B cell (primary cell): ENCODE measurements at regions not wholly inside any gene's neighbourhood (a gene's known extent, or its start where the extent isn't known, plus 50 kb on each side); places are given as distances from the start of the nearest gene placed in this dataset.

Source experiments
- ATAC-seq: fragments of 200-7000 bp; cut with Tn5 transposase; one replicate; pipeline ENCODE4 v1.10.0; 2021; ENCODE audit warnings: low read depth, mild to moderate bottlenecking, moderate number of reproducible peaks, moderate library complexity
- CTCF ChIA-PET: fragments of 350-600 bp; sonication (Branson Sonifier 250); formaldehyde crosslinking; loops from one replicate; lab custom pipeline; 2021; ENCODE audit warnings: antibody characterized with exemption, inconsistent platforms; lab: Charles Lee
- POLR2A ChIA-PET: fragments of 350-600 bp; sonication (Branson Sonifier 250); formaldehyde crosslinking; loops from one replicate; lab custom pipeline; 2021; ENCODE audit warnings: antibody characterized with exemption; lab: Charles Lee
- DNase-seq: peaks from one replicate; pipeline ENCODE4 v3.0.0; 2013
- H2AFZ ChIP-seq: 2 replicates; pipeline ENCODE4 v1.6.1; 2012; ENCODE audit warnings: mild to moderate bottlenecking, low read depth, low read length; ENCODE audit not compliant: insufficient read depth, poor library complexity, severe bottlenecking
- H3K27ac ChIP-seq, 2 donors: 1 replicate in 1 of 2; 2 replicates in 1 of 2; pipeline ENCODE4 v1.5.1; 2012 to 2013; ENCODE audit warnings: low read length in 2 of 2, mild to moderate bottlenecking in 2 of 2, moderate library complexity in 1 of 2
- H3K27me3 ChIP-seq, 4 experiments: fragments of 200-600 bp in 1 of 4; sonication (generic) in 1 of 4; replicated peaks in 1 of 4; 1 replicate in 2 of 4; 2 replicates in 2 of 4; pipeline versions ENCODE4 v1.6.1 to v1.7.0; 2013 to 2016; ENCODE audit warnings: low read length in 3 of 4, mild to moderate bottlenecking in 2 of 4, mixed read lengths in 1 of 4, moderate library complexity in 1 of 4; ENCODE audit not compliant: insufficient read depth in 4 of 4, control insufficient read depth in 3 of 4; ENCODE audit errors: control extremely low read depth in 1 of 4
- H3K36me3 ChIP-seq, 2 experiments: replicated peaks in 1 of 2; 1 replicate in 1 of 2; 2 replicates in 1 of 2; pipeline versions ENCODE4 v1.6.1 to v1.7.1; 2013; ENCODE audit warnings: low read length in 1 of 2; ENCODE audit not compliant: insufficient read depth in 2 of 2, control insufficient read depth in 1 of 2; ENCODE audit errors: control extremely low read depth in 1 of 2, extremely low read depth in 1 of 2
- H3K4me1 ChIP-seq, 2 donors: fragments of 200-600 bp in 1 of 2; sonication (generic) in 1 of 2; 1 replicate in 1 of 2; 2 replicates in 1 of 2; pipeline versions ENCODE4 v1.5.1 to v1.6.1; 2013 to 2017; ENCODE audit warnings: low read length in 2 of 2; ENCODE audit not compliant: control insufficient read depth in 2 of 2, insufficient read depth in 2 of 2
- H3K4me2 ChIP-seq: replicated peaks from 2 replicates; pipeline ENCODE3; 2012; ENCODE audit warnings: mild to moderate bottlenecking, low read depth, low read length; ENCODE audit not compliant: poor library complexity, severe bottlenecking
- H3K4me3 ChIP-seq, 5 experiments: fragments of 200-600 bp in 1 of 5; sonication (generic) in 1 of 5; 1 replicate in 3 of 5; 2 replicates in 2 of 5; pipeline versions ENCODE4 v1.5.1 to v1.7.0; 2011 to 2016; ENCODE audit warnings: low read length in 4 of 5, mild to moderate bottlenecking in 4 of 5, low read depth in 2 of 5, control low read depth in 1 of 5, moderate library complexity in 1 of 5; ENCODE audit not compliant: insufficient read depth in 1 of 5; ENCODE audit errors: control extremely low read depth in 1 of 5, extremely low read depth in 1 of 5
- H3K79me2 ChIP-seq: fragments of 200-600 bp; sonication (generic); one replicate; pipeline ENCODE4 v1.6.0; 2016; ENCODE audit warnings: low read length; ENCODE audit not compliant: control insufficient read depth, insufficient read depth
- H3K9ac ChIP-seq: fragments of 200-600 bp; sonication (generic); 2 replicates; pipeline ENCODE4 v1.6.1; 2017; ENCODE audit warnings: mild to moderate bottlenecking, low read length, moderate library complexity
- H3K9me3 ChIP-seq, 3 donors: one replicate each; pipeline versions ENCODE4 v1.6.1 to v1.7.1; 2013; ENCODE audit warnings: low read length in 2 of 3; ENCODE audit not compliant: control insufficient read depth in 2 of 3, insufficient read depth in 1 of 3; ENCODE audit errors: control extremely low read depth in 1 of 3
- H4K20me1 ChIP-seq: 2 replicates; pipeline ENCODE4 v1.6.0; 2012; ENCODE audit warnings: mild to moderate bottlenecking, low read length; ENCODE audit not compliant: insufficient read depth, control insufficient read depth, poor library complexity, severe bottlenecking
- H3K27ac Mint-ChIP-seq: one replicate; pipeline ENCODE4 v1.8.0; 2021; ENCODE audit warnings: mixed read lengths
- H3K27me3 Mint-ChIP-seq: one replicate; pipeline ENCODE4 v1.8.0; 2021; ENCODE audit warnings: mixed read lengths
- H3K4me1 Mint-ChIP-seq: one replicate; pipeline ENCODE4 v1.8.0; 2021; ENCODE audit warnings: mixed read lengths
- H3K4me3 Mint-ChIP-seq: one replicate; pipeline ENCODE4 v1.8.0; 2021; ENCODE audit warnings: mixed read lengths
- H3K9me3 Mint-ChIP-seq: one replicate; pipeline ENCODE4 v1.8.0; 2022; ENCODE audit warnings: mixed read lengths; ENCODE audit not compliant: insufficient read depth
- EZH2 ChIP-seq: IDR thresholded peaks from 2 replicates; pipeline ENCODE4 v1.6.1; 2012; ENCODE audit warnings: borderline replicate concordance, low read depth, mild to moderate bottlenecking, moderate library complexity, low read length; ENCODE audit not compliant: insufficient read depth, poor library complexity, severe bottlenecking
- WGBS: methylation state at CpG from one replicate; pipeline ENCODE4 v1.1.5; 2013; ENCODE audit warnings: missing lambda C conversion rate; ENCODE audit not compliant: insufficient coverage; 5-methylcytosine and 5-hydroxymethylcytosine counted together
- intact Hi-C: fragments of 100-400 bp; cut with micrococcal nuclease; formaldehyde crosslinking; loops from one replicate; pipeline ENCODE4 v1.10.0; 2022
- TF ChIP-seq, protein P1 (sequence below): fragments of 200-600 bp; IDR thresholded peaks from one replicate; pipeline ENCODE4 v1.8.0; 2022; ENCODE audit warnings: antibody characterized with exemption, mild to moderate bottlenecking

DNA sequence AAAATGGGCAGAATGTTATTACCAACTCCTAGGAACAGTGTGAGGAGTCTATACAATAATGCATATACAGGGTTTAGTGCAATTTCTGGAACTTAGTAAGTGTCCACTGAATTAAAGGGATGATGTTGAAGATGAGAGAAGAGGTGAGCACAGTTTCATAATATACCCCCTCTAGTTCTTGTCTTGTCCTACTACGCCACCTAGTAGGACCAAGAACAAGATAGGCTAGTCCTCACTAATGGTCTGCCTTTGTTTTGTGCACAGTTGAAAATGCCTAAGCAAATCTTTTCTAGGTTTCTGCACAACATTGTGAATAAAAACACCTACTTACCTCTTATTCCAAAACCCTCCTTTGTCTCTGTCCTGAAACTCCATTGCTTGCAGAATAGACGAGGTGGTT, 670.2 kb downstream of the CDH8 start:
- Mint-ChIP-seq H3K4me1 (no peaks in the 10 kb centered on the region), H3K27me3 (no peaks in the 10 kb centered on the region), H3K27ac (no peak overlapping the region), H3K9me3 (peaks cover 7% of the 10 kb centered on the region), H3K4me3 (no peak overlapping the region)
- no peak for TF ChIP-seq EZH2
- TF ChIP-seq, protein P1, sequence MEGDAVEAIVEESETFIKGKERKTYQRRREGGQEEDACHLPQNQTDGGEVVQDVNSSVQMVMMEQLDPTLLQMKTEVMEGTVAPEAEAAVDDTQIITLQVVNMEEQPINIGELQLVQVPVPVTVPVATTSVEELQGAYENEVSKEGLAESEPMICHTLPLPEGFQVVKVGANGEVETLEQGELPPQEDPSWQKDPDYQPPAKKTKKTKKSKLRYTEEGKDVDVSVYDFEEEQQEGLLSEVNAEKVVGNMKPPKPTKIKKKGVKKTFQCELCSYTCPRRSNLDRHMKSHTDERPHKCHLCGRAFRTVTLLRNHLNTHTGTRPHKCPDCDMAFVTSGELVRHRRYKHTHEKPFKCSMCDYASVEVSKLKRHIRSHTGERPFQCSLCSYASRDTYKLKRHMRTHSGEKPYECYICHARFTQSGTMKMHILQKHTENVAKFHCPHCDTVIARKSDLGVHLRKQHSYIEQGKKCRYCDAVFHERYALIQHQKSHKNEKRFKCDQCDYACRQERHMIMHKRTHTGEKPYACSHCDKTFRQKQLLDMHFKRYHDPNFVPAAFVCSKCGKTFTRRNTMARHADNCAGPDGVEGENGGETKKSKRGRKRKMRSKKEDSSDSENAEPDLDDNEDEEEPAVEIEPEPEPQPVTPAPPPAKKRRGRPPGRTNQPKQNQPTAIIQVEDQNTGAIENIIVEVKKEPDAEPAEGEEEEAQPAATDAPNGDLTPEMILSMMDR = no peak
- Histone ChIP-seq H3K4me2 (no peak overlapping the region), H3K9me3 (peaks cover 0 to 6% (median 0%) of the 10 kb centered on the region in 3 donors), H3K36me3 (no peaks in the 10 kb centered on the region), H3K4me3 (no peak overlapping the region), H3K27ac (no peak overlapping the region), H3K9ac (no peak overlapping the region), H3K79me2 (no peaks in the 10 kb centered on the region), H3K4me1 (no peaks in the 10 kb centered on the region), H2AFZ (no peak overlapping the region), H4K20me1 (no peaks in the 10 kb centered on the region), H3K27me3 (no peaks in the 10 kb centered on the region)
- DNase-seq (no peak), ATAC-seq (no peak)
- POLR2A ChIA-PET = no interaction called here
- intact Hi-C loops = no loop called here
- WGBS = no CpG with 5 or more reads among the region's 2 CpGs
- CTCF ChIA-PET = no interaction called here

DNA sequence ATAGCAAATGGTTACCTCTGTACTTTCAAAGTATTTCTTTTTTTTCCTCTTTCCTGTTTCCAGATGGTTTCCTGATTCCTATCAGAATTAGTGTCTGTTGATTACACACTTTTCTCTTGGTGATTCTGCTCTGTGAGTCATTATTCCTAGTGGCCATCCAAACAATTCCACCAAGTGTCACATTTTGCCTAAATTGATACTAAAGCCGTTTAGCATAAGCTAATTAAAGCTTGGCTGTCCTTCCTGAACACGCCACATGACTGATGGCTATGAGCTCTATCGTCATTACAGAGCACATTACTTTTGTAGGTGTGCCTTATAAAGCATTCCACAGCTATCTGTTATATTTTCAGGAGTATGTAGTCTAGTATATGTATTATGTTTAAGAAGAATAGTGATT, 671.2 kb downstream of the CDH8 start:
- Mint-ChIP-seq H3K4me3 (no peak overlapping the region), H3K27me3 (no peaks in the 10 kb centered on the region), H3K27ac (no peak overlapping the region), H3K4me1 (no peaks in the 10 kb centered on the region), H3K9me3 (peaks cover 7% of the 10 kb centered on the region)
- ChIA-PET CTCF (no interaction called here), POLR2A (no interaction called here)
- no peak overlapping the region for H3K4me2 ChIP-seq
- H3K36me3 ChIP-seq = no peaks in the 10 kb centered on the region
- H3K27ac ChIP-seq = no peak overlapping the region
- H3K79me2 ChIP-seq = no peaks in the 10 kb centered on the region
- WGBS = no CpG with 5 or more reads among the region's 3 CpGs
- H3K9me3 ChIP-seq = peaks cover 0 to 8% (median 0%) of the 10 kb centered on the region in 3 donors
- ATAC-seq (no peak), DNase-seq (no peak)
- no peak overlapping the region for H2AFZ ChIP-seq
- no peaks in the 10 kb centered on the region for H4K20me1 ChIP-seq
- no peaks in the 10 kb centered on the region for H3K4me1 ChIP-seq
- no peaks in the 10 kb centered on the region for H3K27me3 ChIP-seq
- intact Hi-C loops = no loop called here
- TF ChIP-seq, protein P1 = no peak
- no peak for TF ChIP-seq EZH2
- no peak overlapping the region for H3K9ac ChIP-seq
- H3K4me3 ChIP-seq = no peak overlapping the region
